HEK293 (cell line): ENCODE measurements at regions not wholly inside any gene's neighbourhood (a gene's known extent, or its start where the extent isn't known, plus 50 kb on each side); places are given as distances from the start of the nearest gene placed in this dataset.

Experiments used
- CTCF ChIA-PET: fragments of 350-600 bp; formaldehyde crosslinking; extraction: SDS; loops from one replicate; lab custom pipeline; 2021; ENCODE audit warnings: antibody characterized with exemption; lab: Yijun Ruan, JAX
- POLR2A ChIA-PET: fragments of 300-600 bp; formaldehyde crosslinking; extraction: SDS; loops from one replicate; lab custom pipeline; 2020; ENCODE audit warnings: antibody characterized with exemption, inconsistent platforms; lab: Yijun Ruan, JAX
- H3K27ac ChIP-seq: fragments of 200-500 bp; sonication (Bioruptor generic); 2 replicates; pipeline ENCODE4 v1.5.1; 2014; ENCODE audit warnings: low read depth, low read length, control low read depth, inconsistent platforms; ENCODE audit errors: extremely low read depth
- H3K36me3 ChIP-seq, 2 experiments: fragments of 200-500 bp in 1 of 2; sonication (Bioruptor generic) in 1 of 2; 1 replicate in 1 of 2; 2 replicates in 1 of 2; pipeline ENCODE4 v1.5.1; 2014 to 2017; ENCODE audit warnings: inconsistent platforms in 2 of 2, low read length in 2 of 2; ENCODE audit not compliant: control insufficient read depth in 2 of 2, insufficient read depth in 1 of 2
- H3K4me1 ChIP-seq: fragments of 200-500 bp; sonication (Bioruptor generic); 2 replicates; pipeline ENCODE4 v1.5.1; 2014; ENCODE audit warnings: mild to moderate bottlenecking, low read length, inconsistent platforms; ENCODE audit not compliant: control insufficient read depth, insufficient read depth
- H3K4me3 ChIP-seq: 2 replicates; pipeline ENCODE4 v1.5.1; 2011; ENCODE audit warnings: low read depth, mild to moderate bottlenecking, control low read depth, low read length, moderate library complexity
- H3K9me3 ChIP-seq: fragments of 200-500 bp; sonication (Bioruptor generic); 2 replicates; pipeline ENCODE4 v1.5.1; 2014; ENCODE audit warnings: low read depth, low read length, inconsistent platforms; ENCODE audit not compliant: control insufficient read depth, insufficient read depth
- HOXC10 ChIP-seq: sonication (generic); formaldehyde crosslinking; IDR thresholded peaks from 2 replicates; pipeline ENCODE4 v1.8.1; 2023; ENCODE audit warnings: mild to moderate bottlenecking, missing genetic modification reagents
- PRDM10 ChIP-seq: fragments of 450-650 bp; formaldehyde crosslinking; IDR thresholded peaks from 2 replicates; pipeline ENCODE4 v1.5.1; 2016; ENCODE audit warnings: missing biosample characterization, missing genetic modification characterization
- PRDM2 ChIP-seq: fragments of 450-650 bp; formaldehyde crosslinking; IDR thresholded peaks from 2 replicates; pipeline ENCODE4 v1.5.1; 2016; ENCODE audit warnings: missing biosample characterization, missing genetic modification characterization, borderline replicate concordance
- PRDM6 ChIP-seq: fragments of 450-650 bp; formaldehyde crosslinking; IDR thresholded peaks from 2 replicates; pipeline ENCODE4 v1.5.1; 2017; ENCODE audit warnings: missing biosample characterization, missing genetic modification characterization
- SALL2 ChIP-seq: fragments of 450-650 bp; formaldehyde crosslinking; IDR thresholded peaks from 2 replicates; pipeline ENCODE4 v1.5.0; 2017; ENCODE audit warnings: missing biosample characterization, mild to moderate bottlenecking, missing genetic modification characterization, borderline replicate concordance
- ZBTB17 ChIP-seq: fragments of 450-650 bp; formaldehyde crosslinking; IDR thresholded peaks from 2 replicates; pipeline ENCODE4 v1.5.1; 2016; ENCODE audit warnings: missing biosample characterization, missing genetic modification characterization
- ZBTB8A ChIP-seq: fragments of 450-650 bp; formaldehyde crosslinking; IDR thresholded peaks from 2 replicates; pipeline ENCODE4 v1.5.1; 2016; ENCODE audit warnings: missing biosample characterization, missing genetic modification characterization
- ZFP41 ChIP-seq: fragments of 450-650 bp; formaldehyde crosslinking; IDR thresholded peaks from 2 replicates; pipeline ENCODE4 v1.5.1; 2016; ENCODE audit warnings: missing biosample characterization, missing genetic modification characterization, borderline replicate concordance
- ZNF148 ChIP-seq: fragments of 450-650 bp; formaldehyde crosslinking; IDR thresholded peaks from 2 replicates; pipeline ENCODE4 v1.5.0; 2017; ENCODE audit warnings: missing biosample characterization, missing genetic modification characterization, borderline replicate concordance
- ZNF174 ChIP-seq: fragments of 450-650 bp; formaldehyde crosslinking; IDR thresholded peaks from 2 replicates; pipeline ENCODE4 v1.5.0; 2017; ENCODE audit warnings: missing biosample characterization, mild to moderate bottlenecking, missing genetic modification characterization
- ZNF19 ChIP-seq: fragments of 450-650 bp; formaldehyde crosslinking; IDR thresholded peaks from 2 replicates; pipeline ENCODE4; 2016; ENCODE audit warnings: missing biosample characterization, missing genetic modification characterization, low read depth
- ZNF211 ChIP-seq: fragments of 450-650 bp; formaldehyde crosslinking; IDR thresholded peaks from 2 replicates; pipeline ENCODE4 v1.5.1; 2016; ENCODE audit warnings: low read depth, missing biosample characterization, missing genetic modification characterization
- ZNF23 ChIP-seq: fragments of 450-650 bp; formaldehyde crosslinking; IDR thresholded peaks from 2 replicates; pipeline ENCODE4 v1.5.1; 2016; ENCODE audit warnings: missing biosample characterization, missing genetic modification characterization, borderline replicate concordance
- ZNF274 ChIP-seq, 2 experiments: fragments of 200-500 bp in 1 of 2; fragments of 450-650 bp in 1 of 2; sonication (Bioruptor generic) in 1 of 2; formaldehyde crosslinking in 1 of 2; IDR thresholded peaks; 2 replicates each; pipeline versions ENCODE4 v1.5.1 to v1.6.1; 2014 to 2016; ENCODE audit warnings: borderline replicate concordance in 1 of 2, inconsistent platforms in 1 of 2, low read length in 1 of 2, missing biosample characterization in 1 of 2, missing genetic modification characterization in 1 of 2
- ZNF280C ChIP-seq: fragments of 450-650 bp; formaldehyde crosslinking; IDR thresholded peaks from 2 replicates; pipeline ENCODE4 v1.5.1; 2016; ENCODE audit warnings: missing biosample characterization, missing genetic modification characterization
- ZNF423 ChIP-seq: fragments of 450-650 bp; formaldehyde crosslinking; IDR thresholded peaks from 2 replicates; pipeline ENCODE4 v1.5.1; 2016; ENCODE audit warnings: missing biosample characterization, missing genetic modification characterization
- ZNF660 ChIP-seq: fragments of 450-650 bp; IDR thresholded peaks from 2 replicates; pipeline ENCODE4 v1.5.1; 2018; ENCODE audit warnings: missing biosample characterization, mild to moderate bottlenecking, missing genetic modification characterization
- ZSCAN18 ChIP-seq: fragments of 450-650 bp; formaldehyde crosslinking; IDR thresholded peaks from 2 replicates; pipeline ENCODE4 v1.5.1; 2016; ENCODE audit warnings: missing biosample characterization, missing genetic modification characterization

GRCh38 chr3:141681390-141681780, 56.7 kb upstream of the RNF7 start (continued):
- TF ChIP-seq ZNF280C (tag by site-specific recombination), result no peak
- TF ChIP-seq SALL2 (tag by site-specific recombination), result no peak
- TF ChIP-seq ZNF174, result no peak
- no peak for TF ChIP-seq ZNF19

GRCh38 chr3:141682007-141682406, 56.1 kb upstream of the RNF7 start:
- H3K4me1 ChIP-seq, result peaks cover 3% of the 10 kb centered on the region; the same call in 1 of the 2 replicates
- no peaks in the 10 kb centered on the region for H3K9me3 ChIP-seq
- H3K4me3 ChIP-seq, result no peak overlapping the region
- no peak overlapping the region for H3K27ac ChIP-seq
- POLR2A ChIA-PET, result no interaction called here
- no peaks in the 10 kb centered on the region for H3K36me3 ChIP-seq
- CTCF ChIA-PET, result no interaction called here
- TF ChIP-seq ZNF211 (tag by site-specific recombination) (no peak), ZNF148 (tag by site-specific recombination) (no peak), ZNF274 (IDR thresholded peaks at IDR 0.05; ENCODE audit: low read length) (no peak), ZNF274 (tag by site-specific recombination; IDR thresholded peaks at IDR 0.05; ENCODE audit: borderline replicate concordance) (no peak), ZFP41 (tag by site-specific recombination) (no peak), HOXC10 (CRISPR knock-in tag) (no peak), ZNF23 (no peak), PRDM10 (no peak), ZBTB17 (tag by site-specific recombination) (no peak), PRDM6 (tag by site-specific recombination) (no peak), ZSCAN18 (tag by site-specific recombination) (no peak), ZNF423 (tag by site-specific recombination) (no peak), ZBTB8A (tag by site-specific recombination) (no peak), ZNF660 (tag by site-specific recombination) (no peak), PRDM2 (tag by site-specific recombination) (no peak)
